Type B pancreatic cell (in vitro differentiated cells): ENCODE measurements at regions not wholly inside any gene's neighbourhood (a gene's known extent, or its start where the extent isn't known, plus 50 kb on each side); places are given as distances from the start of the nearest gene placed in this dataset.
"Not testable (repeated sequence)": the region's sequence is repeated elsewhere in the genome, so short reads cannot be mapped to it uniquely, and the experiment has no call there.

Experiments used
- DNase-seq: peaks from one replicate; pipeline ENCODE4 v3.0.0; 2021; ENCODE audit warnings: mixed read lengths; ENCODE audit not compliant: unreplicated experiment; ENCODE audit errors: extremely low spot score
- H3K27ac Mint-ChIP-seq: 2 replicates; pipeline ENCODE4 v1.8.0; 2021; ENCODE audit warnings: mild to moderate bottlenecking, mixed read lengths
- H3K27me3 Mint-ChIP-seq: 2 replicates; pipeline ENCODE4 v1.8.0; 2021; ENCODE audit warnings: mixed read lengths
- H3K36me3 Mint-ChIP-seq: 2 replicates; pipeline ENCODE4 v1.8.0; 2021; ENCODE audit warnings: mixed read lengths
- H3K4me1 Mint-ChIP-seq: one replicate; pipeline ENCODE4 v1.8.0; 2021; ENCODE audit warnings: mixed read lengths; ENCODE audit not compliant: unreplicated experiment
- H3K4me3 Mint-ChIP-seq: 2 replicates; pipeline ENCODE4 v1.8.0; 2021; ENCODE audit warnings: mild to moderate bottlenecking, mixed read lengths
- H3K9me3 Mint-ChIP-seq: 2 replicates; pipeline ENCODE4 v1.8.0; 2021; ENCODE audit warnings: mixed read lengths
- CTCF ChIP-seq: fragments of 200-600 bp; sonication (generic); conservative IDR thresholded peaks from 2 replicates; pipeline ENCODE4 v1.5.0; 2021; ENCODE audit warnings: antibody characterized with exemption, mild to moderate bottlenecking

- H3K4me3 Mint-ChIP-seq, result no peak overlapping the region
- no peak for DNase-seq
- no peaks in the 10 kb centered on the region for H3K36me3 Mint-ChIP-seq
- TF ChIP-seq CTCF, result no peak
- no peaks in the 10 kb centered on the region for H3K27me3 Mint-ChIP-seq
- H3K27ac Mint-ChIP-seq, result no peak overlapping the region
- H3K4me1 Mint-ChIP-seq, result no peaks in the 10 kb centered on the region
- H3K9me3 Mint-ChIP-seq, result no peaks in the 10 kb centered on the region
Measured at GRCh38 chr9:99666571-99666970, 155.1 kb upstream of the NR4A3 start.

- H3K27me3 Mint-ChIP-seq, H3K4me3 Mint-ChIP-seq, DNase-seq, H3K9me3 Mint-ChIP-seq, H3K27ac Mint-ChIP-seq, H3K36me3 Mint-ChIP-seq, H3K4me1 Mint-ChIP-seq: not testable (repeated sequence)
Measured at GRCh38 chr9:99670886-99671285, 150.8 kb upstream of the NR4A3 start.

GRCh38 chr9:99677281-99677680 lies 144.4 kb upstream of the NR4A3 start:
- Mint-ChIP-seq H3K36me3 (no peaks in the 10 kb centered on the region), H3K4me1 (no peaks in the 10 kb centered on the region), H3K9me3 (peaks cover 8% of the 10 kb centered on the region), H3K27ac (no peak overlapping the region), H3K27me3 (no peaks in the 10 kb centered on the region), H3K4me3 (no peak overlapping the region)
- no peak for TF ChIP-seq CTCF
- DNase-seq, result no peak

GRCh38 chr9:99678566-99678965 lies 143.1 kb upstream of the NR4A3 start:
- no peak overlapping the region for H3K27ac Mint-ChIP-seq
- H3K27me3 Mint-ChIP-seq, result no peaks in the 10 kb centered on the region
- H3K4me1 Mint-ChIP-seq, result no peaks in the 10 kb centered on the region
- TF ChIP-seq CTCF, result no peak
- no peak for DNase-seq
- H3K9me3 Mint-ChIP-seq, result peaks cover 8% of the 10 kb centered on the region
- H3K36me3 Mint-ChIP-seq, result no peaks in the 10 kb centered on the region
- H3K4me3 Mint-ChIP-seq, result no peak overlapping the region

- no peak for TF ChIP-seq CTCF
- Mint-ChIP-seq H3K27ac (no peak overlapping the region), H3K9me3 (peaks cover 8% of the 10 kb centered on the region), H3K4me1 (no peaks in the 10 kb centered on the region), H3K27me3 (no peaks in the 10 kb centered on the region), H3K36me3 (no peaks in the 10 kb centered on the region), H3K4me3 (no peak overlapping the region)
- no peak for DNase-seq
Measured at GRCh38 chr9:99680191-99680590, 141.5 kb upstream of the NR4A3 start.

GRCh38 chr9:99681113-99681512 lies 140.6 kb upstream of the NR4A3 start:
- Mint-ChIP-seq H3K36me3 (no peaks in the 10 kb centered on the region), H3K27me3 (no peaks in the 10 kb centered on the region), H3K27ac (no peak overlapping the region), H3K4me3 (no peak overlapping the region), H3K4me1 (no peaks in the 10 kb centered on the region), H3K9me3 (peaks cover 2% of the 10 kb centered on the region)
- DNase-seq, result no peak
- TF ChIP-seq CTCF, result no peak
